ENCODE measurements at regions not wholly inside any gene's neighbourhood (a gene's known extent, or its start where the extent isn't known, plus 50 kb on each side); places are given as distances from the start of the nearest gene placed in this dataset.

- TF ChIP-seq POLR2A (IDR thresholded peaks at IDR 0.05) (no peak), CTCF (IDR thresholded peaks at IDR 0.05) (no peak)
Measured at GRCh38 chr5:83866181-83866580, 145.5 kb upstream of the HAPLN1 start.

All from heart left ventricle (tissue), 13 donors.